ENCODE measurements at regions not wholly inside any gene's neighbourhood (a gene's known extent, or its start where the extent isn't known, plus 50 kb on each side); places are given as distances from the start of the nearest gene placed in this dataset.

GRCh38 chr5:112649882-112650281 lies 87.8 kb upstream of the APC start:
- Mint-ChIP-seq H3K4me3 (no peak overlapping the region), H3K27me3 (ENCODE audit: insufficient read depth) (no peaks in the 10 kb centered on the region), H3K9me3 (no peaks in the 10 kb centered on the region), H3K36me3 (ENCODE audit: low read depth) (no peaks in the 10 kb centered on the region), H3K4me1 (no peaks in the 10 kb centered on the region), H3K27ac (no peak overlapping the region)
- Histone ChIP-seq H3K9me3 (ENCODE audit: control insufficient read depth, low read length) (no peaks in the 10 kb centered on the region), H3K4me1 (ENCODE audit: control insufficient read depth, insufficient read depth, low read length) (no peaks in the 10 kb centered on the region), H3K27me3 (ENCODE audit: control insufficient read depth, insufficient read depth, low read length, poor library complexity, severe bottlenecking) (no peaks in the 10 kb centered on the region), H3K27ac (ENCODE audit: low read depth, low read length) (no peak overlapping the region), H3K9ac (ENCODE audit: extremely low read depth, low read length, poor library complexity, severe bottlenecking) (no peak overlapping the region), H3K36me3 (ENCODE audit: control insufficient read depth, insufficient read depth, low read length) (no peaks in the 10 kb centered on the region), H3K4me3 (ENCODE audit: low read length) (no peak overlapping the region)
- 92% methylated on average over 6 of the region's 6 CpGs; no CpG with 5 or more reads in 1 of the 2 experiments for WGBS, 2 experiments (ENCODE audit: insufficient coverage in 1 of 2, insufficient read length in 1 of 2)
- no peak for TF ChIP-seq CTCF (conservative IDR thresholded peaks at IDR 0.05)
- no peak for DNase-seq

- Mint-ChIP-seq H3K4me3 (no peak overlapping the region), H3K4me1 (no peaks in the 10 kb centered on the region), H3K27me3 (ENCODE audit: insufficient read depth) (no peaks in the 10 kb centered on the region), H3K9me3 (no peaks in the 10 kb centered on the region), H3K27ac (no peak overlapping the region), H3K36me3 (ENCODE audit: low read depth) (no peaks in the 10 kb centered on the region)
- no peak for TF ChIP-seq CTCF (conservative IDR thresholded peaks at IDR 0.05)
- Histone ChIP-seq H3K36me3 (ENCODE audit: control insufficient read depth, insufficient read depth, low read length) (no peaks in the 10 kb centered on the region), H3K9ac (ENCODE audit: extremely low read depth, low read length, poor library complexity, severe bottlenecking) (no peak overlapping the region), H3K27ac (ENCODE audit: low read depth, low read length) (no peak overlapping the region), H3K4me3 (ENCODE audit: low read length) (no peak overlapping the region), H3K9me3 (ENCODE audit: control insufficient read depth, low read length) (no peaks in the 10 kb centered on the region), H3K27me3 (ENCODE audit: control insufficient read depth, insufficient read depth, low read length, poor library complexity, severe bottlenecking) (no peaks in the 10 kb centered on the region), H3K4me1 (ENCODE audit: control insufficient read depth, insufficient read depth, low read length) (no peaks in the 10 kb centered on the region)
- WGBS, 2 experiments (ENCODE audit: insufficient coverage in 1 of 2, insufficient read length in 1 of 2): 89 to 97% methylated on average over 3 to 5 of the region's 5 CpGs
- no peak for DNase-seq
Observed at GRCh38 chr5:112653638-112654205, 84.0 kb upstream of the APC start.

- no peak overlapping the region for H3K27ac ChIP-seq (ENCODE audit: low read depth, low read length)
- H3K36me3 ChIP-seq (ENCODE audit: control insufficient read depth, insufficient read depth, low read length): no peaks in the 10 kb centered on the region
- no peaks in the 10 kb centered on the region for H3K27me3 ChIP-seq (ENCODE audit: control insufficient read depth, insufficient read depth, low read length, poor library complexity, severe bottlenecking)
- Mint-ChIP-seq H3K4me1 (no peaks in the 10 kb centered on the region), H3K27ac (no peak overlapping the region), H3K27me3 (ENCODE audit: insufficient read depth) (no peaks in the 10 kb centered on the region), H3K9me3 (no peaks in the 10 kb centered on the region), H3K4me3 (no peak overlapping the region), H3K36me3 (ENCODE audit: low read depth) (no peaks in the 10 kb centered on the region)
- DNase-seq: no peak
- WGBS, 2 experiments (ENCODE audit: insufficient coverage in 1 of 2, insufficient read length in 1 of 2): 82 to 91% methylated on average over 4 to 6 of the region's 6 CpGs
- no peaks in the 10 kb centered on the region for H3K4me1 ChIP-seq (ENCODE audit: control insufficient read depth, insufficient read depth, low read length)
- no peak overlapping the region for H3K9ac ChIP-seq (ENCODE audit: extremely low read depth, low read length, poor library complexity, severe bottlenecking)
- no peak overlapping the region for H3K4me3 ChIP-seq (ENCODE audit: low read length)
- no peak for TF ChIP-seq CTCF (conservative IDR thresholded peaks at IDR 0.05)
- no peaks in the 10 kb centered on the region for H3K9me3 ChIP-seq (ENCODE audit: control insufficient read depth, low read length)
Observed at GRCh38 chr5:112655513-112655912, 82.2 kb upstream of the APC start.
